Endothelial cell (in vitro differentiated cells): ENCODE measurements at regions not wholly inside any gene's neighbourhood (a gene's known extent, or its start where the extent isn't known, plus 50 kb on each side); places are given as distances from the start of the nearest gene placed in this dataset.
"Not testable (repeated sequence)": the region's sequence is repeated elsewhere in the genome, so short reads cannot be mapped to it uniquely, and the experiment has no call there.

Source experiments
- DNase-seq: peaks from one replicate; pipeline ENCODE4 v3.0.0; 2021; ENCODE audit warnings: low spot score
- H3K27ac Mint-ChIP-seq: one replicate; pipeline ENCODE4 v1.8.0; 2021; ENCODE audit warnings: mixed read lengths, inconsistent platforms; ENCODE audit not compliant: unreplicated experiment
- H3K27me3 Mint-ChIP-seq: one replicate; pipeline ENCODE4 v1.8.0; 2021; ENCODE audit warnings: mild to moderate bottlenecking, moderate library complexity, mixed read lengths, inconsistent platforms; ENCODE audit not compliant: unreplicated experiment
- H3K36me3 Mint-ChIP-seq: one replicate; pipeline ENCODE4 v1.8.0; 2021; ENCODE audit warnings: mild to moderate bottlenecking, low read depth, mixed read lengths, inconsistent platforms; ENCODE audit not compliant: unreplicated experiment
- H3K4me1 Mint-ChIP-seq: one replicate; pipeline ENCODE4 v1.8.0; 2021; ENCODE audit warnings: mild to moderate bottlenecking, mixed read lengths, inconsistent platforms; ENCODE audit not compliant: unreplicated experiment
- H3K4me3 Mint-ChIP-seq: one replicate; pipeline ENCODE4 v1.8.0; 2021; ENCODE audit warnings: mild to moderate bottlenecking, mixed read lengths, inconsistent platforms; ENCODE audit not compliant: unreplicated experiment
- H3K9me3 Mint-ChIP-seq: one replicate; pipeline ENCODE4 v1.8.0; 2021; ENCODE audit warnings: mixed read lengths, inconsistent platforms; ENCODE audit not compliant: unreplicated experiment
- TF ChIP-seq, protein P1 (sequence below): fragments of 200-600 bp; sonication (generic); IDR thresholded peaks from one replicate; pipeline ENCODE4 v1.5.0; 2021; ENCODE audit warnings: antibody characterized with exemption; ENCODE audit not compliant: unreplicated experiment

DNA sequence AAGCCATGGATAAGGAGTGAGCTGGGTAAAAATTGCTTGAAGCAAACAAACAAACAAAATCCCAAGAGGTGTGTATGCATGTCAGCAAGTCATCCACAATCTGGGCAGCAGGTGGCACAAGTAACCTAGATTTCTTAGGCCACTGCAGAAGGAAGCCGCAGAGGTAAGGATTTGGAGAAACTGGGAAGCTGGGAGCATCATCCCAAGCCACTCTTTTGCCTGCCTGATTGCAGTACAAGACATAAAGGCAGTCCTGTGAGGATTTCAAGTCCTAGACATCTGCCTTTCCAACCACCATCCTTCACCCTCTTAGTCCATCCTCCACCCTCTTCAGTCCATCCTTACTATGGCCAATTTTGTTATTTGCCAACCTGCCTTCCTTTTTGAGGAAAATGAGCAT, 67.2 kb upstream of the BMAL1 start:
- Mint-ChIP-seq H3K27ac (no peak overlapping the region), H3K9me3 (no peaks in the 10 kb centered on the region), H3K4me3 (no peak overlapping the region), H3K36me3 (no peaks in the 10 kb centered on the region), H3K4me1 (peaks cover 27% of the 10 kb centered on the region), H3K27me3 (peaks cover 1% of the 10 kb centered on the region)
- peak; percentile 63 for DNase-seq
- TF ChIP-seq, protein P1, sequence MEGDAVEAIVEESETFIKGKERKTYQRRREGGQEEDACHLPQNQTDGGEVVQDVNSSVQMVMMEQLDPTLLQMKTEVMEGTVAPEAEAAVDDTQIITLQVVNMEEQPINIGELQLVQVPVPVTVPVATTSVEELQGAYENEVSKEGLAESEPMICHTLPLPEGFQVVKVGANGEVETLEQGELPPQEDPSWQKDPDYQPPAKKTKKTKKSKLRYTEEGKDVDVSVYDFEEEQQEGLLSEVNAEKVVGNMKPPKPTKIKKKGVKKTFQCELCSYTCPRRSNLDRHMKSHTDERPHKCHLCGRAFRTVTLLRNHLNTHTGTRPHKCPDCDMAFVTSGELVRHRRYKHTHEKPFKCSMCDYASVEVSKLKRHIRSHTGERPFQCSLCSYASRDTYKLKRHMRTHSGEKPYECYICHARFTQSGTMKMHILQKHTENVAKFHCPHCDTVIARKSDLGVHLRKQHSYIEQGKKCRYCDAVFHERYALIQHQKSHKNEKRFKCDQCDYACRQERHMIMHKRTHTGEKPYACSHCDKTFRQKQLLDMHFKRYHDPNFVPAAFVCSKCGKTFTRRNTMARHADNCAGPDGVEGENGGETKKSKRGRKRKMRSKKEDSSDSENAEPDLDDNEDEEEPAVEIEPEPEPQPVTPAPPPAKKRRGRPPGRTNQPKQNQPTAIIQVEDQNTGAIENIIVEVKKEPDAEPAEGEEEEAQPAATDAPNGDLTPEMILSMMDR = peak; percentile 46

DNA sequence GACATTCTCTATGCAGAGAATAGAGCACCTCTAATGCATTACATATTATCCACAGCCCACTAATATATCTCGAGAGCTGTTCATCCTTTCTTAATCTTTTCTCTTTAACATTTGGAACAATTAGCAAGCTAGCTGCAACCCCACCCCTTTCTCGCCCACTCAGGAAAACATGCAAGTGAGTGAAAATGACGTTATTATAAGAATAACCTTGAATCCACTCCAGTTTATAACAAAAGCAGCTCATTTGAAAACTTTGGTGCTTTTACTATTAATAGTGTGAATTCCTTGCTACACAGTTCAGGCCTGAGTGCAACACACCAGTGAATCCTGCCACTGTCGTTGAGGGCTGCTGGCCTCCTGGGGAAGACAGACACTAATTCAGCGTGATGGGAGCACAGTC, 63.3 kb upstream of the BMAL1 start:
- H3K27ac Mint-ChIP-seq = no peak overlapping the region
- peaks cover 1% of the 10 kb centered on the region for H3K27me3 Mint-ChIP-seq
- H3K9me3 Mint-ChIP-seq = no peaks in the 10 kb centered on the region
- H3K4me3 Mint-ChIP-seq = no peak overlapping the region
- TF ChIP-seq, protein P1 = no peak
- DNase-seq = no peak
- no peaks in the 10 kb centered on the region for H3K4me1 Mint-ChIP-seq
- no peaks in the 10 kb centered on the region for H3K36me3 Mint-ChIP-seq

DNA sequence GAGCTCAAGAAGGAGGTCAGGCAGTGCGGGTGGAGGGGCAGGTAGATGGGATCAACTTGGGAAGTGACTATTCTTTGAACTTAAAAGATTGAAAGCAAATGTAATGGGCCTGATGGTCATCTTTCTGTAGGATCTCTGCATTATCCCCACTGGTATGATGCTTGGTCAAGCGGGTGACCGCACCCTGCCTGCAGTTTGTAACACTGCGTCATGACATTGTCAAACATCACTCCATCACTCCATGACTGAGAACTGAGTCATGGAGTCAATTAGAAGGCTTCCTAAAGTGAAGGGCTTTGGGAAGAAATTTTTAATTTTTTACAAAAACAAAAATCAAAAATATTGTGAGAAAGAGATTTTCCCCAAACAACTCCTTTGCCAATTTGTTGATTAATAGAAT, 62.4 kb upstream of the BMAL1 start:
- Mint-ChIP-seq H3K4me3 (no peak overlapping the region), H3K36me3 (no peaks in the 10 kb centered on the region), H3K27me3 (peaks cover 1% of the 10 kb centered on the region), H3K4me1 (no peaks in the 10 kb centered on the region), H3K27ac (no peak overlapping the region), H3K9me3 (no peaks in the 10 kb centered on the region)
- TF ChIP-seq, protein P1 = no peak
- DNase-seq = no peak

DNA sequence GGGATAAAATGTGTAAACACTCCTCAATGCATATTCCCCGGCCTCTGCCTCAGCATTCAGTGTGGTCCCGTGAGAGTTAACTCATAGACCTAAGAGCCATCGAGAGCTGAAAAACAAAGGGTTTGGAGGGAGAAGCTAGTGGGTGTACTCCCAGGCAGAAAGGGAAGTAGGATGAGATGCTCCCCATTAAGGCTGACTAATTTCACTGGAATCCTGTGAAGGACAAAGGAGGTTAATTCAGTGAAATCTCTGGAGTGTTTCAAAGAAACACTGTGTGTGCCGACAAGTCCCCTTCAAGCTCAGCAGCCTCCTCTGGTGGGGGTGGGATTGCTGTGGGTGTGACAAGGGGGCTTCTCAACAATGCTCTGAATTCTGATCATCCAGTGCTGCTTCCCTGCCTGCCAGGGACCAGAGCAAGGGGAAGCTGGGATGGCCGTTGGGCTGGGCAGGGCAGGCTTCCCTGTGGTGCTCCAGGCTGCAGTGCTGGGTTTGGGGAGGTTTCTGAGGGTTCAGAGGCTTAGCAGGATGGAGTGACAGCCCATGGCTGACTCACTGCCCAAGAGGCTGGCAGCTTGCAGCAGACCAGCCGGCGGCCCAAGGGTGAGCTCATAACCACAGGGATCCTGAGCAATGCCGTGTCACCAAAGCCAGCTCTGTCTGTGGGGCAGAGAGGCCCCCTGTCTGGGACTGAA, 61.4 kb upstream of the BMAL1 start:
- no peaks in the 10 kb centered on the region for H3K36me3 Mint-ChIP-seq
- H3K4me3 Mint-ChIP-seq = no peak overlapping the region
- TF ChIP-seq, protein P1 = no peak
- no peaks in the 10 kb centered on the region for H3K4me1 Mint-ChIP-seq
- no peak overlapping the region for H3K27ac Mint-ChIP-seq
- DNase-seq = no peak
- no peaks in the 10 kb centered on the region for H3K9me3 Mint-ChIP-seq
- no peaks in the 10 kb centered on the region for H3K27me3 Mint-ChIP-seq

DNA sequence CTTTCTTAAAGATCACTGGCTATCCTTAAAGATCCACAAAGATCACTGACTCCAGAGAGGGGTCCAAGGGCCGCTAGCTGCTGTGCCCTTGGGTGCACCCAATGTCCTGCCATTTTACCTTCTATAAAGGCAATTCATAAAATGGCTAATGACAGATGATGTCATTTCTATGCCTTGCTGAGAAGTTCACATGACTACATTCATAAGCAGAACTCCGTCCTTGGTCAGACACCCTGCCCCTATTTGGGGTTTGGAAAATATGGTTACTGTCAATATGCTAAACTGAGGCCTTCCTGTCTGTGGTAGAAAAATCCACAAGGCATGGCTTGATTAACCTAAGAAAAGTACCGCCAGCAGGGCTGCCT, 60.9 kb upstream of the BMAL1 start:
- no peak for DNase-seq
- Mint-ChIP-seq H3K4me3 (no peak overlapping the region), H3K27me3 (no peaks in the 10 kb centered on the region), H3K9me3 (no peaks in the 10 kb centered on the region), H3K27ac (no peak overlapping the region), H3K36me3 (no peaks in the 10 kb centered on the region), H3K4me1 (no peaks in the 10 kb centered on the region)
- TF ChIP-seq, protein P1 = no peak

DNA sequence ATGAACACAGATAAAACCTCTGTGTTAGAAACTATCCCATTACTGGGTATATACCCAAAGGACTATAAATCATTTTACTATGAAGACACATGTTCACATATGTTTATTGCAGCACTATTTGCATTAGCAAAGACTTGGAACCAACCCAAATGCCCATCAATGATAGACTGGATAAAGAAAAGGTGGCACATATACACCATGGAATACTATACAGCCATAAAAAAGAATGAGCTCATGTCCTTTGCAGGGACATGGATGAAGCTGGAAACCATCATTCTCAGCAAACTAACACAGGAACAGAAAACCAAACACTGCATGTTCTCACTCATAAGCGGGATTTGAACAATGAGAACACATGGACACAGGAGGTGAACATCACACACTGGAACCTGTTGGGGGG, 58.9 kb upstream of the BMAL1 start:
- H3K4me3 Mint-ChIP-seq, H3K36me3 Mint-ChIP-seq, H3K27me3 Mint-ChIP-seq, H3K27ac Mint-ChIP-seq, H3K9me3 Mint-ChIP-seq, DNase-seq, H3K4me1 Mint-ChIP-seq: not testable (repeated sequence)
